GM21360 (cell line): ENCODE measurements at regions not wholly inside any gene's neighbourhood (a gene's known extent, or its start where the extent isn't known, plus 50 kb on each side); places are given as distances from the start of the nearest gene placed in this dataset.
"Not testable (repeated sequence)": the region's sequence is repeated elsewhere in the genome, so short reads cannot be mapped to it uniquely, and the experiment has no call there.

ENCODE experiments used
- ATAC-seq: cut with Tn5 transposase; IDR thresholded peaks from one replicate; pipeline ENCODE4 v1.9.1; 2021; ENCODE audit warnings: mild to moderate bottlenecking, moderate library complexity; ENCODE audit not compliant: unreplicated experiment

- ATAC-seq: no peak
These were observed 714.4 kb upstream of the NCAM2 start for GRCh38 chr21:20283836-20284235.

GRCh38 chr21:20292280-20292679 is 705.9 kb upstream of the NCAM2 start:
- no peak for ATAC-seq

GRCh38 chr21:20292854-20293253 is 705.4 kb upstream of the NCAM2 start:
- ATAC-seq: not testable (repeated sequence)

GRCh38 chr21:20301395-20301794 is 696.8 kb upstream of the NCAM2 start:
- no peak for ATAC-seq

GRCh38 chr21:20302084-20302483 is 696.1 kb upstream of the NCAM2 start:
- no peak for ATAC-seq

- no peak for ATAC-seq
These were observed 691.4 kb upstream of the NCAM2 start for GRCh38 chr21:20306836-20307235.

- no peak for ATAC-seq
These were observed 689.5 kb upstream of the NCAM2 start for GRCh38 chr21:20308586-20309315.

GRCh38 chr21:20311234-20311787 is 686.9 kb upstream of the NCAM2 start:
- no peak for ATAC-seq

- ATAC-seq: no peak
These were observed 685.2 kb upstream of the NCAM2 start for GRCh38 chr21:20313013-20313412.

- no peak for ATAC-seq
These were observed 683.2 kb upstream of the NCAM2 start for GRCh38 chr21:20315042-20315441.

GRCh38 chr21:20329636-20330035 is 668.6 kb upstream of the NCAM2 start:
- no peak for ATAC-seq

- no peak for ATAC-seq
These were observed 667.6 kb upstream of the NCAM2 start for GRCh38 chr21:20330652-20331051.

- no peak for ATAC-seq
These were observed 663.6 kb upstream of the NCAM2 start for GRCh38 chr21:20334585-20334984.

GRCh38 chr21:20341431-20341830 is 656.8 kb upstream of the NCAM2 start:
- no peak for ATAC-seq

- ATAC-seq: no peak
These were observed 655.0 kb upstream of the NCAM2 start for GRCh38 chr21:20343186-20343585.

GRCh38 chr21:20351138-20351537 is 647.1 kb upstream of the NCAM2 start:
- no peak for ATAC-seq

- ATAC-seq: no peak
These were observed 644.9 kb upstream of the NCAM2 start for GRCh38 chr21:20353351-20353750.

GRCh38 chr21:20373031-20373430 is 625.2 kb upstream of the NCAM2 start:
- ATAC-seq: no peak

- ATAC-seq: no peak
These were observed 621.0 kb upstream of the NCAM2 start for GRCh38 chr21:20377250-20377649.

- no peak for ATAC-seq
These were observed 609.8 kb upstream of the NCAM2 start for GRCh38 chr21:20388400-20388799.

GRCh38 chr21:20396798-20397197 is 601.4 kb upstream of the NCAM2 start:
- ATAC-seq: no peak

GRCh38 chr21:20404915-20405314 is 593.3 kb upstream of the NCAM2 start:
- ATAC-seq: no peak

- no peak for ATAC-seq
These were observed 579.9 kb upstream of the NCAM2 start for GRCh38 chr21:20418353-20418752.
